ENCODE measurements at regions not wholly inside any gene's neighbourhood (a gene's known extent, or its start where the extent isn't known, plus 50 kb on each side); places are given as distances from the start of the nearest gene placed in this dataset.

- WGBS = 83% methylated on average over 2 of the region's 2 CpGs
- TF ChIP-seq RAD21 (IDR thresholded peaks at IDR 0.05) = no peak
- TF ChIP-seq SP1 (IDR thresholded peaks at IDR 0.05) = no peak
- TF ChIP-seq ZBTB33 (IDR thresholded peaks at IDR 0.05) = no peak
- no peak for TF ChIP-seq FOXA1 (IDR thresholded peaks at IDR 0.05)
- no peak for TF ChIP-seq JUND (IDR thresholded peaks at IDR 0.05)
- no peak for TF ChIP-seq CTCF (IDR thresholded peaks at IDR 0.05; ENCODE audit: low read depth, low read length, missing input control)
- TF ChIP-seq YY1 (IDR thresholded peaks at IDR 0.05) = no peak
- no peak for TF ChIP-seq HNF4A (conservative IDR thresholded peaks at IDR 0.05)
- TF ChIP-seq TAF1 (conservative IDR thresholded peaks at IDR 0.05) = no peak
- TF ChIP-seq HNF4G (IDR thresholded peaks at IDR 0.05) = no peak
- TF ChIP-seq ATF3 (IDR thresholded peaks at IDR 0.05) = no peak
- no peak for TF ChIP-seq REST (IDR thresholded peaks at IDR 0.05)
- TF ChIP-seq FOXA2 (IDR thresholded peaks at IDR 0.05) = no peak
- no peak for TF ChIP-seq EGR1 (IDR thresholded peaks at IDR 0.05; ENCODE audit: low read depth in 2 of 2)
- no peak for TF ChIP-seq NR2F2 (IDR thresholded peaks at IDR 0.05)
- no peak for TF ChIP-seq GABPA (IDR thresholded peaks at IDR 0.05 in 1 of 2, conservative IDR thresholded peaks at IDR 0.05 in 1 of 2)
- Histone ChIP-seq H3K27me3 (ENCODE audit: control insufficient read depth in 4 of 4, insufficient read depth in 4 of 4, low read length in 3 of 4) (no peaks in the 10 kb centered on the region), H3K4me3 (ENCODE audit: low read depth in 1 of 3, low read length in 3 of 3) (no peak overlapping the region), H3K9me3 (ENCODE audit: control insufficient read depth in 4 of 4, low read length in 3 of 4) (no peaks in the 10 kb centered on the region), H3K27ac (ENCODE audit: low read depth in 1 of 2, low read length in 2 of 2) (no peak overlapping the region), H3K36me3 (ENCODE audit: control insufficient read depth in 4 of 4, insufficient read depth in 3 of 4, low read depth in 1 of 4, low read length in 3 of 4) (no peaks in the 10 kb centered on the region), H3K9ac (ENCODE audit: low read depth in 1 of 2, low read length in 2 of 2) (no peak overlapping the region), H3K4me1 (ENCODE audit: control insufficient read depth in 4 of 4, insufficient read depth in 4 of 4, low read length in 3 of 4) (no peaks in the 10 kb centered on the region)
- DNase-seq (ENCODE audit: low spot score) = no peak
Measured at GRCh38 chr7:109997837-109998236, 1093.1 kb upstream of the LRRN3 start.

- Histone ChIP-seq H3K4me1 (ENCODE audit: control insufficient read depth in 4 of 4, insufficient read depth in 4 of 4, low read length in 3 of 4) (no peaks in the 10 kb centered on the region), H3K9ac (ENCODE audit: low read depth in 1 of 2, low read length in 2 of 2) (no peak overlapping the region), H3K27me3 (ENCODE audit: control insufficient read depth in 4 of 4, insufficient read depth in 4 of 4, low read length in 3 of 4) (no peaks in the 10 kb centered on the region), H3K27ac (ENCODE audit: low read depth in 1 of 2, low read length in 2 of 2) (no peak overlapping the region), H3K4me3 (ENCODE audit: low read depth in 1 of 3, low read length in 3 of 3) (no peak overlapping the region), H3K36me3 (ENCODE audit: control insufficient read depth in 4 of 4, insufficient read depth in 3 of 4, low read depth in 1 of 4, low read length in 3 of 4) (no peaks in the 10 kb centered on the region), H3K9me3 (ENCODE audit: control insufficient read depth in 4 of 4, low read length in 3 of 4) (no peaks in the 10 kb centered on the region)
- 77% methylated on average over 1 of the region's 1 CpG for WGBS
- DNase-seq (ENCODE audit: low spot score) = no peak
- no peak for TF ChIP-seq MAX (IDR thresholded peaks at IDR 0.05)
- TF ChIP-seq CTCF (IDR thresholded peaks at IDR 0.05; ENCODE audit: low read depth, low read length, missing input control) = no peak
- no peak for TF ChIP-seq SP1 (IDR thresholded peaks at IDR 0.05)
- TF ChIP-seq ZBTB33 (IDR thresholded peaks at IDR 0.05) = no peak
- no peak for TF ChIP-seq FOXA1 (IDR thresholded peaks at IDR 0.05)
- no peak for TF ChIP-seq HNF4A (conservative IDR thresholded peaks at IDR 0.05)
- no peak for TF ChIP-seq JUND (IDR thresholded peaks at IDR 0.05)
- no peak for TF ChIP-seq RXRA (IDR thresholded peaks at IDR 0.05)
- TF ChIP-seq GABPA (IDR thresholded peaks at IDR 0.05 in 1 of 2, conservative IDR thresholded peaks at IDR 0.05 in 1 of 2) = no peak
- no peak for TF ChIP-seq EGR1 (IDR thresholded peaks at IDR 0.05; ENCODE audit: low read depth in 2 of 2)
- no peak for TF ChIP-seq YY1 (IDR thresholded peaks at IDR 0.05)
Measured at GRCh38 chr7:110001254-110001938, 1089.5 kb upstream of the LRRN3 start.

All from liver (tissue), 8 donors.